ENCODE measurements at regions not wholly inside any gene's neighbourhood (a gene's known extent, or its start where the extent isn't known, plus 50 kb on each side); places are given as distances from the start of the nearest gene placed in this dataset.

DNA sequence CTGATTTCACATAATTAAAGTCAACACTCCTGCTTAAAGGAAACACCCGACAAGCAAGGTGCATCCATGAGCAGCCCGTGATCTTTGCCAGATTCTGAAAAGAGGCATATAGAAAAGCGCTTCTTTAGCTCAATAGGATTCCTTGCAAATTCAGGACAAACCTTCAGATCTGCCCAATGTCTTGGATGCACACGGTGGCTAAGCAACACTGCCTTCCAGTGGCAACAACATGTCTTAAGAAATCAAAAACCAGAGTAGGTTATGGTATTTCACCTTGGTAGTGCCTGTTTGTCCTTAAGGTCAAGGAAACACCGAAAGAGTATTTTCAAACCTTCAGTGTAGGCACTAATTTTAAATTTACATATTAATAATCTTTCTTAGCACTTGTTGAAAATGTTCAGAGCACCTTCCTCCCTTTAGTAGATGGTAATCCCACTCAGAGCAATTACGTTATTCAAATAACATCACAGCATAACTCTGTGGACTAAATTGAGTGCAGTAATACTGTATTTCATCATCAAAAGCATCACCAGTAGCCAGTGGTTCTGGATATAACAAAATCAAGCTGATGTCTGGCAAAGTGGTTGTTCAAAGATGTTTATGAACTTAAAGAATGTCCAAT lies 58.0 kb upstream of the CDKN3 start:
- intact Hi-C loops (cut with DNase I), result no loop called here
- ATAC-seq, result no peak
- TF ChIP-seq, protein P1, sequence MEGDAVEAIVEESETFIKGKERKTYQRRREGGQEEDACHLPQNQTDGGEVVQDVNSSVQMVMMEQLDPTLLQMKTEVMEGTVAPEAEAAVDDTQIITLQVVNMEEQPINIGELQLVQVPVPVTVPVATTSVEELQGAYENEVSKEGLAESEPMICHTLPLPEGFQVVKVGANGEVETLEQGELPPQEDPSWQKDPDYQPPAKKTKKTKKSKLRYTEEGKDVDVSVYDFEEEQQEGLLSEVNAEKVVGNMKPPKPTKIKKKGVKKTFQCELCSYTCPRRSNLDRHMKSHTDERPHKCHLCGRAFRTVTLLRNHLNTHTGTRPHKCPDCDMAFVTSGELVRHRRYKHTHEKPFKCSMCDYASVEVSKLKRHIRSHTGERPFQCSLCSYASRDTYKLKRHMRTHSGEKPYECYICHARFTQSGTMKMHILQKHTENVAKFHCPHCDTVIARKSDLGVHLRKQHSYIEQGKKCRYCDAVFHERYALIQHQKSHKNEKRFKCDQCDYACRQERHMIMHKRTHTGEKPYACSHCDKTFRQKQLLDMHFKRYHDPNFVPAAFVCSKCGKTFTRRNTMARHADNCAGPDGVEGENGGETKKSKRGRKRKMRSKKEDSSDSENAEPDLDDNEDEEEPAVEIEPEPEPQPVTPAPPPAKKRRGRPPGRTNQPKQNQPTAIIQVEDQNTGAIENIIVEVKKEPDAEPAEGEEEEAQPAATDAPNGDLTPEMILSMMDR (IDR thresholded peaks at IDR 0.05), result peak in 3 of 4 donors; percentile 5 to 15 (median 8)
- TF ChIP-seq POLR2A (IDR thresholded peaks at IDR 0.05), result no peak
- no peak overlapping the region for H3K27ac ChIP-seq
- DNase-seq, result no peak
- 51% methylated on average over 5 of the region's 6 CpGs for WGBS (ENCODE audit: insufficient coverage, low coverage, low lambda C conversion rate, missing lambda C conversion rate)
- no peaks in the 10 kb centered on the region for H3K9me3 ChIP-seq
- H3K4me3 ChIP-seq, result no peak overlapping the region
- H3K4me1 ChIP-seq, result no peaks in the 10 kb centered on the region
- no peaks in the 10 kb centered on the region for H3K36me3 ChIP-seq
- H3K27me3 ChIP-seq, result no peaks in the 10 kb centered on the region

DNA sequence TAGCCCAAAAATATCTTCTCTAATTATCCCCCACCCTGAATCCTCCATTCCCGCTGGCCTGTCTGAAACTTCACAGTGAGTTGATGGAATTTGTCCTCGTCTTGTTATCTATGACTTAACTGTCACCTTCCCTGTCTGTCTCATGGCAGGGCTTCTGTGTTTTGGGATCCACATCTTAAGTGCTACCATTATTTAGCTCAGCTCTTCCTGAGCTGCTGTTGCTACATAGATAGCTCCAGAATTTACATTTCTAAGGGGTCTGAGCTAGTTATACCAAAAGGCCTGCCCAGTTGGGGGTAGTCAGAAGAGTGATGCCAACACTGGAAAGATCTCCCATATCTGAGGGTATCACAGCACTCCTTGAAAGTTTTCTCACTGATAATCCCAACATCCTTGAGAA lies 57.0 kb upstream of the CDKN3 start:
- no peak for DNase-seq
- H3K9me3 ChIP-seq, result no peaks in the 10 kb centered on the region
- TF ChIP-seq, protein P1 (IDR thresholded peaks at IDR 0.05), result no peak
- TF ChIP-seq POLR2A (IDR thresholded peaks at IDR 0.05), result no peak
- H3K4me3 ChIP-seq, result no peak overlapping the region
- WGBS (ENCODE audit: insufficient coverage, low coverage, low lambda C conversion rate, missing lambda C conversion rate), result 78% methylated on average over 2 of the region's 2 CpGs
- H3K27me3 ChIP-seq, result no peaks in the 10 kb centered on the region
- H3K4me1 ChIP-seq, result no peaks in the 10 kb centered on the region
- no peak for ATAC-seq
- intact Hi-C loops (cut with DNase I), result no loop called here
- H3K36me3 ChIP-seq, result no peaks in the 10 kb centered on the region
- H3K27ac ChIP-seq, result no peak overlapping the region

DNA sequence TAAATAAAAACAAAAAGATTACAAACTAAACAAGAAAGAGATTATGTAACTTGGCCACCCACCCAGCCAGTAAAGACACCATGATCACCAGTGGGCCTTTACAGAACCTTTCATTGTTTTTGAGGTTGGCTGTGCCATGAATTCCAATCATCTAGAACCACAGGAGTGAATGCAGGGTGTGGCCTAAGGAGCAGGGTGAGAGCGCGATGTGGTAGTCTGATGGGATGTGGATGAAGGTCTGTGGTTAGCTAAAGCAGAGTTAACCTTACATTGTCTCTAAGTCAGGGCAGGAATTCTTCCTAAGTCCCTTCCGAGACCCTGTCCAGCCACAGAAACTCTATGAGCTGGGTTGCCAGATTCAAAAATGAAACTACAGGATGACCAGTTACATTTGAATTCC lies 54.0 kb upstream of the CDKN3 start:
- intact Hi-C loops (cut with DNase I), result no loop called here

DNA sequence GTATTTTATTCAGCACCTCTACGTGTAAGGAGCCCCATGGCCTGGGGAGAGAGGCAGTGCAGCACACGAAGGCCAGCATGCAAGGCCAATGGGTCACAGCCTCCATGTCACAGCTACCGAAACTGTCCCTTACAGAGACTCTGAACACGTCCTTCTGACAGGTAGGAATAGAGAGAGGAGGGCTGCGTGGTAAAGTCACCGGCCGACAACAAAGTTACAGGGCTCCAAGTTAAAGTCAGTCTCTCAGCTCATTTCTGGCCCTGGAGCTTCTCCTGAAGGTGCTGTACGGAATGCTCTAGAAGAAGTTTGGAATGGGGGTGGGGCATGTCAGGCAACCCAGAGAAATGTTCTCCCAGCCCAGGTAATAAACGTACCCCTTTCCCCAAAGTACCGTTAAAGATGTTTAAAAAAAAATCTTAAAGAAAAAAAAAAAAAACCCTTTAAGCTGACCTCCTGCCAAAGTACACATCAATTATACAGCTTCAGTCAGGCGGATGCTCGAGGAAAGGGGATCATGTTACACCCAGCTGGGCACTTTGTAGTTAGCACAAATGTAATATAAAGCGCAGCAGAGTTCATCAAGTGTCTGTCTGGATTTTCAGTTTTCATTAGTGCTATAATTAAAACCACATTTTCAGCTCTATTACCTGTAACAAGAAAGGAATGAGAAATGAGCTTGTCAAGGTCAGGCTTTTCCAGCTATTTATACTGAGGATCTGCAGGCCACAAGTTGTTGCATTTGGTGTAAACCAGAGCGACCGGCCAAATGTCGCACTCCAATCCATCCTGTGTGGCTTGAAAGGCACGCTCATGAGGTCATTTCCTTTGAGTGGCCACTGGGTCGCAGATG lies 53.3 kb upstream of the CDKN3 start:
- intact Hi-C loops (cut with DNase I), result no loop called here

More for the DNA sequence above, 54.0 kb upstream of the CDKN3 start:
- 95% methylated on average over 2 of the region's 3 CpGs for WGBS (ENCODE audit: insufficient coverage, low coverage, low lambda C conversion rate, missing lambda C conversion rate)
- H3K4me3 ChIP-seq, result no peak overlapping the region
- no peak for DNase-seq
- H3K36me3 ChIP-seq, result no peaks in the 10 kb centered on the region
- no peaks in the 10 kb centered on the region for H3K9me3 ChIP-seq
- H3K4me1 ChIP-seq, result no peaks in the 10 kb centered on the region
- H3K27me3 ChIP-seq, result no peaks in the 10 kb centered on the region
- ATAC-seq, result no peak
- no peak for TF ChIP-seq POLR2A (IDR thresholded peaks at IDR 0.05)
- TF ChIP-seq, protein P1 (IDR thresholded peaks at IDR 0.05), result no peak
- no peak overlapping the region for H3K27ac ChIP-seq

More for the DNA sequence above, 53.3 kb upstream of the CDKN3 start:
- H3K4me1 ChIP-seq, result no peaks in the 10 kb centered on the region
- no peak for DNase-seq
- TF ChIP-seq POLR2A (IDR thresholded peaks at IDR 0.05), result no peak
- TF ChIP-seq, protein P1 (IDR thresholded peaks at IDR 0.05), result no peak
- H3K27ac ChIP-seq, result no peak overlapping the region
- H3K4me3 ChIP-seq, result no peak overlapping the region
- no peak for ATAC-seq
- no peaks in the 10 kb centered on the region for H3K36me3 ChIP-seq
- 67% methylated on average over 13 of the region's 18 CpGs for WGBS (ENCODE audit: insufficient coverage, low coverage, low lambda C conversion rate, missing lambda C conversion rate)
- H3K9me3 ChIP-seq, result no peaks in the 10 kb centered on the region
- no peaks in the 10 kb centered on the region for H3K27me3 ChIP-seq

All from right lobe of liver (tissue), 6 donors.